SK-N-SH treated with all-trans-retinoic acid at 6 μM for 48 hours (cell line): ENCODE measurements at regions not wholly inside any gene's neighbourhood (a gene's known extent, or its start where the extent isn't known, plus 50 kb on each side); places are given as distances from the start of the nearest gene placed in this dataset.

Experiments
- ATAC-seq: fragments of 200-7000 bp; cut with Tn5 transposase; 3 replicates; pipeline ENCODE4 v1.9.1; 2020; ENCODE audit warnings: mild to moderate bottlenecking, moderate library complexity
- BACH2 ChIP-seq: fragments of 250-450 bp; sonication (Bioruptor Pico); IDR thresholded peaks from 2 replicates; pipeline ENCODE4 v1.9.0; 2021; ENCODE audit warnings: mild to moderate bottlenecking, borderline replicate concordance
- CSDC2 ChIP-seq: fragments of 250-450 bp; sonication (Bioruptor Pico); IDR thresholded peaks from 2 replicates; pipeline ENCODE4 v1.5.0; 2020; ENCODE audit warnings: mild to moderate bottlenecking, moderate library complexity
- CSRNP3 ChIP-seq: fragments of 250-450 bp; sonication (Bioruptor Pico); IDR thresholded peaks from 2 replicates; pipeline ENCODE4 v1.5.1; 2021; ENCODE audit warnings: mild to moderate bottlenecking, moderate library complexity
- ESRRG ChIP-seq: fragments of 250-450 bp; sonication (Bioruptor Pico); IDR thresholded peaks from 2 replicates; pipeline ENCODE4 v1.6.1; 2021; ENCODE audit warnings: mild to moderate bottlenecking
- PPARA ChIP-seq: fragments of 250-450 bp; sonication (Bioruptor Pico); IDR thresholded peaks from 2 replicates; pipeline ENCODE4 v1.5.0; 2020; ENCODE audit warnings: mild to moderate bottlenecking, borderline replicate concordance
- RARB ChIP-seq: fragments of 250-450 bp; sonication (Bioruptor Pico); IDR thresholded peaks from 2 replicates; pipeline ENCODE4 v1.8.0; 2021; ENCODE audit warnings: mild to moderate bottlenecking, moderate library complexity
- SNAI2 ChIP-seq: fragments of 250-450 bp; sonication (Bioruptor Pico); IDR thresholded peaks from 2 replicates; pipeline ENCODE4 v1.5.0; 2020; ENCODE audit warnings: mild to moderate bottlenecking, moderate library complexity
- TOX ChIP-seq: fragments of 250-450 bp; sonication (Bioruptor Pico); IDR thresholded peaks from 2 replicates; pipeline ENCODE4 v1.8.0; 2021; ENCODE audit warnings: mild to moderate bottlenecking, moderate library complexity, borderline replicate concordance
- ZC3H10 ChIP-seq: fragments of 250-450 bp; sonication (Bioruptor Pico); IDR thresholded peaks from 2 replicates; pipeline ENCODE4 v1.5.1; 2021; ENCODE audit warnings: mild to moderate bottlenecking, moderate library complexity
- ZFP3 ChIP-seq: fragments of 250-450 bp; sonication (Bioruptor Pico); IDR thresholded peaks from 2 replicates; pipeline ENCODE4 v1.5.0; 2020; ENCODE audit warnings: mild to moderate bottlenecking, moderate library complexity
- ZFP30 ChIP-seq: fragments of 450-650 bp; formaldehyde crosslinking; IDR thresholded peaks from 2 replicates; pipeline ENCODE4 v1.5.0; 2022; ENCODE audit warnings: mild to moderate bottlenecking, moderate library complexity
- ZNF70 ChIP-seq: fragments of 450-650 bp; formaldehyde crosslinking; IDR thresholded peaks from 2 replicates; pipeline ENCODE4 v1.5.0; 2020; ENCODE audit warnings: mild to moderate bottlenecking, moderate library complexity
- ZNF8 ChIP-seq: fragments of 450-650 bp; formaldehyde crosslinking; IDR thresholded peaks from 2 replicates; pipeline ENCODE4 v1.5.0; 2020; ENCODE audit warnings: mild to moderate bottlenecking, moderate library complexity
- TF ChIP-seq, protein P1 (sequence below): fragments of 250-450 bp; sonication (Bioruptor Pico); IDR thresholded peaks from 2 replicates; pipeline ENCODE4 v1.5.0; 2020; ENCODE audit warnings: mild to moderate bottlenecking, moderate library complexity
- TF ChIP-seq, protein P2 (sequence below): fragments of 250-450 bp; sonication (Bioruptor Pico); IDR thresholded peaks from 2 replicates; pipeline ENCODE4 v1.5.1; 2020; ENCODE audit warnings: low read depth, mild to moderate bottlenecking, moderate library complexity
- TF ChIP-seq, protein P3 (sequence below): fragments of 250-450 bp; sonication (Bioruptor Pico); IDR thresholded peaks from 2 replicates; pipeline ENCODE4 v1.8.0; 2020; ENCODE audit warnings: mild to moderate bottlenecking, moderate library complexity, borderline replicate concordance
- TF ChIP-seq, protein P4 (sequence below): fragments of 250-450 bp; sonication (Bioruptor Pico); IDR thresholded peaks from 2 replicates; pipeline ENCODE4 v1.8.0; 2021; ENCODE audit warnings: low read depth, mild to moderate bottlenecking, moderate library complexity, borderline replicate concordance

- TF ChIP-seq, protein P1, sequence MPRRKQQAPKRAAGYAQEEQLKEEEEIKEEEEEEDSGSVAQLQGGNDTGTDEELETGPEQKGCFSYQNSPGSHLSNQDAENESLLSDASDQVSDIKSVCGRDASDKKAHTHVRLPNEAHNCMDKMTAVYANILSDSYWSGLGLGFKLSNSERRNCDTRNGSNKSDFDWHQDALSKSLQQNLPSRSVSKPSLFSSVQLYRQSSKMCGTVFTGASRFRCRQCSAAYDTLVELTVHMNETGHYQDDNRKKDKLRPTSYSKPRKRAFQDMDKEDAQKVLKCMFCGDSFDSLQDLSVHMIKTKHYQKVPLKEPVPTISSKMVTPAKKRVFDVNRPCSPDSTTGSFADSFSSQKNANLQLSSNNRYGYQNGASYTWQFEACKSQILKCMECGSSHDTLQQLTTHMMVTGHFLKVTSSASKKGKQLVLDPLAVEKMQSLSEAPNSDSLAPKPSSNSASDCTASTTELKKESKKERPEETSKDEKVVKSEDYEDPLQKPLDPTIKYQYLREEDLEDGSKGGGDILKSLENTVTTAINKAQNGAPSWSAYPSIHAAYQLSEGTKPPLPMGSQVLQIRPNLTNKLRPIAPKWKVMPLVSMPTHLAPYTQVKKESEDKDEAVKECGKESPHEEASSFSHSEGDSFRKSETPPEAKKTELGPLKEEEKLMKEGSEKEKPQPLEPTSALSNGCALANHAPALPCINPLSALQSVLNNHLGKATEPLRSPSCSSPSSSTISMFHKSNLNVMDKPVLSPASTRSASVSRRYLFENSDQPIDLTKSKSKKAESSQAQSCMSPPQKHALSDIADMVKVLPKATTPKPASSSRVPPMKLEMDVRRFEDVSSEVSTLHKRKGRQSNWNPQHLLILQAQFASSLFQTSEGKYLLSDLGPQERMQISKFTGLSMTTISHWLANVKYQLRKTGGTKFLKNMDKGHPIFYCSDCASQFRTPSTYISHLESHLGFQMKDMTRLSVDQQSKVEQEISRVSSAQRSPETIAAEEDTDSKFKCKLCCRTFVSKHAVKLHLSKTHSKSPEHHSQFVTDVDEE (CRISPR knock-in tag), result no peak
- no peak for TF ChIP-seq ZNF8 (CRISPR knock-in tag)
- TF ChIP-seq, all 23 proteins: peak for 0
These were observed 393.5 kb downstream of the TRIML1 start (continued) for GRCh38 chr4:188532751-188533150.

GRCh38 chr4:188534297-188534696 is 395.1 kb downstream of the TRIML1 start:
- no peak for TF ChIP-seq CSRNP3
- no peak for TF ChIP-seq ZFP3 (CRISPR knock-in tag)
- no peak for TF ChIP-seq ZNF8 (CRISPR knock-in tag)
- TF ChIP-seq ZNF70, result no peak
- TF ChIP-seq, protein P1 (CRISPR knock-in tag), result no peak
- TF ChIP-seq, protein P2, sequence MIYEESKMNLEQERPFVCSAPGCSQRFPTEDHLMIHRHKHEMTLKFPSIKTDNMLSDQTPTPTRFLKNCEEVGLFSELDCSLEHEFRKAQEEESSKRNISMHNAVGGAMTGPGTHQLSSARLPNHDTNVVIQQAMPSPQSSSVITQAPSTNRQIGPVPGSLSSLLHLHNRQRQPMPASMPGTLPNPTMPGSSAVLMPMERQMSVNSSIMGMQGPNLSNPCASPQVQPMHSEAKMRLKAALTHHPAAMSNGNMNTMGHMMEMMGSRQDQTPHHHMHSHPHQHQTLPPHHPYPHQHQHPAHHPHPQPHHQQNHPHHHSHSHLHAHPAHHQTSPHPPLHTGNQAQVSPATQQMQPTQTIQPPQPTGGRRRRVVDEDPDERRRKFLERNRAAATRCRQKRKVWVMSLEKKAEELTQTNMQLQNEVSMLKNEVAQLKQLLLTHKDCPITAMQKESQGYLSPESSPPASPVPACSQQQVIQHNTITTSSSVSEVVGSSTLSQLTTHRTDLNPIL (CRISPR knock-in tag), result no peak
- TF ChIP-seq, protein P3, sequence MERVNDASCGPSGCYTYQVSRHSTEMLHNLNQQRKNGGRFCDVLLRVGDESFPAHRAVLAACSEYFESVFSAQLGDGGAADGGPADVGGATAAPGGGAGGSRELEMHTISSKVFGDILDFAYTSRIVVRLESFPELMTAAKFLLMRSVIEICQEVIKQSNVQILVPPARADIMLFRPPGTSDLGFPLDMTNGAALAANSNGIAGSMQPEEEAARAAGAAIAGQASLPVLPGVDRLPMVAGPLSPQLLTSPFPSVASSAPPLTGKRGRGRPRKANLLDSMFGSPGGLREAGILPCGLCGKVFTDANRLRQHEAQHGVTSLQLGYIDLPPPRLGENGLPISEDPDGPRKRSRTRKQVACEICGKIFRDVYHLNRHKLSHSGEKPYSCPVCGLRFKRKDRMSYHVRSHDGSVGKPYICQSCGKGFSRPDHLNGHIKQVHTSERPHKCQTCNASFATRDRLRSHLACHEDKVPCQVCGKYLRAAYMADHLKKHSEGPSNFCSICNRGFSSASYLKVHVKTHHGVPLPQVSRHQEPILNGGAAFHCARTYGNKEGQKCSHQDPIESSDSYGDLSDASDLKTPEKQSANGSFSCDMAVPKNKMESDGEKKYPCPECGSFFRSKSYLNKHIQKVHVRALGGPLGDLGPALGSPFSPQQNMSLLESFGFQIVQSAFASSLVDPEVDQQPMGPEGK (CRISPR knock-in tag), result no peak
- TF ChIP-seq ESRRG (CRISPR knock-in tag), result no peak
- TF ChIP-seq, protein P4, sequence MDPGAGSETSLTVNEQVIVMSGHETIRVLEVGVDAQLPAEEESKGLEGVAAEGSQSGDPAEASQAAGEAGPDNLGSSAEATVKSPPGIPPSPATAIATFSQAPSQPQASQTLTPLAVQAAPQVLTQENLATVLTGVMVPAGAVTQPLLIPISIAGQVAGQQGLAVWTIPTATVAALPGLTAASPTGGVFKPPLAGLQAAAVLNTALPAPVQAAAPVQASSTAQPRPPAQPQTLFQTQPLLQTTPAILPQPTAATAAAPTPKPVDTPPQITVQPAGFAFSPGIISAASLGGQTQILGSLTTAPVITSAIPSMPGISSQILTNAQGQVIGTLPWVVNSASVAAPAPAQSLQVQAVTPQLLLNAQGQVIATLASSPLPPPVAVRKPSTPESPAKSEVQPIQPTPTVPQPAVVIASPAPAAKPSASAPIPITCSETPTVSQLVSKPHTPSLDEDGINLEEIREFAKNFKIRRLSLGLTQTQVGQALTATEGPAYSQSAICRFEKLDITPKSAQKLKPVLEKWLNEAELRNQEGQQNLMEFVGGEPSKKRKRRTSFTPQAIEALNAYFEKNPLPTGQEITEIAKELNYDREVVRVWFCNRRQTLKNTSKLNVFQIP (CRISPR knock-in tag), result no peak
- no peak for TF ChIP-seq ZFP30 (CRISPR knock-in tag)
- no peak for TF ChIP-seq BACH2 (CRISPR knock-in tag)
- TF ChIP-seq ZC3H10 (CRISPR knock-in tag), result no peak
- no peak for ATAC-seq

DNA sequence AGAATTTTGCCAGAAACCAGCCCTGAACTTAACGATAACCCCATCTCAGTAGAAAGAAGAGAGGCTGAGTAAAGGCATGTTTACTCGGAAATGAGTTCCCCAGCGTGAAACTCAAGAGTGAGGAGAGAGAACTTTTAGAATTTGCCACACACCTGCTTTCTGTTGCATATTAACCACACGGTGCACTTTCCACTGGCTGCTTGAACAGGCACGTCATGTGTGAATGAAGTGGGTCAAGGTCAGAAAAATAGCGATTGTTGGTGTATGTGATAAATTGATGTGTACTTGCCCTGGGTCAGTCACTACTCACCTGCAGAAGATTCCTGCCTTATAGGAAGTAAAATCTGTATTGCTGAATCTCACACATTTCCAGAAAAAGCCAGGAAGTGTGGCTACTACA is 395.7 kb downstream of the TRIML1 start:
- ATAC-seq, result no peak
- no peak for TF ChIP-seq PPARA (CRISPR knock-in tag)

- no peak for ATAC-seq
- TF ChIP-seq ZC3H10 (CRISPR knock-in tag), result no peak
- no peak for TF ChIP-seq ZFP3 (CRISPR knock-in tag)
- TF ChIP-seq SNAI2 (CRISPR knock-in tag), result no peak
- no peak for TF ChIP-seq CSDC2 (CRISPR knock-in tag)
- TF ChIP-seq TOX (CRISPR knock-in tag), result no peak
- TF ChIP-seq RARB (CRISPR knock-in tag), result no peak
- no peak for TF ChIP-seq ZFP30 (CRISPR knock-in tag)
- no peak for TF ChIP-seq CSRNP3
- TF ChIP-seq, protein P3 (CRISPR knock-in tag), result no peak
These were observed 397.6 kb downstream of the TRIML1 start for GRCh38 chr4:188536826-188537225.
